Gastroesophageal sphincter (tissue), 3 donors: ENCODE measurements at regions not wholly inside any gene's neighbourhood (a gene's known extent, or its start where the extent isn't known, plus 50 kb on each side); places are given as distances from the start of the nearest gene placed in this dataset.

Experiments
- CTCF ChIP-seq, 4 experiments: fragments of 200-600 bp in 2 of 4; fragments of 450-650 bp in 2 of 4; sonication (generic) in 1 of 4; IDR thresholded peaks; one replicate each; pipeline ENCODE4 v1.5.1; 2017 to 2019; ENCODE audit warnings: antibody characterized with exemption in 4 of 4, mild to moderate bottlenecking in 2 of 4, moderate library complexity in 2 of 4
- POLR2AphosphoS5 ChIP-seq: sonication (generic); formaldehyde crosslinking; IDR thresholded peaks from one replicate; pipeline ENCODE4 v1.6.1; 2017; ENCODE audit warnings: antibody characterized with exemption

GRCh38 chr22:19638282-19639015 lies 75.9 kb upstream of the SEPTIN5 start:
- TF ChIP-seq CTCF (IDR thresholded peaks at IDR 0.05) (no peak), POLR2AphosphoS5 (no peak)
